ENCODE measurements at regions not wholly inside any gene's neighbourhood (a gene's known extent, or its start where the extent isn't known, plus 50 kb on each side); places are given as distances from the start of the nearest gene placed in this dataset.

DNA sequence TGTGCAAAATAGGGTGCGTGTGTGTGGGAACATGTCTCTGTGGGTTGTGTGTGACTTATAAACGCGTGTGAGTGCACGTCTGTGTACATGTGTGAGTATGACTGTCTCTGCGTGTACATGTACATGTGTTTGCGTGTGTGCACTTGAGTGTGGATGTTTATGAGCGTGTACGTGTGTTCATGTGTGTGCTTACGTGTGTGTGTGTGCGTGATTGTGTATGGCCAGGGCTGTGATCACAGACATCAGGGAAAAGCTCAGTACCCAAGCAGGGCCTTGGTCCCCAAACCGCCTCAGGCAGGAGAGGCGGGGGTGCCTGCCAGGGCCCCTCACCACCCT lies 326.3 kb upstream of the DIO3 start:
- Histone ChIP-seq H3K27me3 (ENCODE audit: insufficient read depth, low read length) (peaks cover 8% of the 10 kb centered on the region), H3K4me2 (ENCODE audit: insufficient read depth, low read length) (no peak overlapping the region), H2AFZ (ENCODE audit: low read length) (no peak overlapping the region), H3K4me1 (ENCODE audit: insufficient read depth, low read length) (no peaks in the 10 kb centered on the region), H3K9me3 (ENCODE audit: low read depth, low read length) (no peaks in the 10 kb centered on the region), H3K79me2 (ENCODE audit: insufficient read depth, low read length) (no peaks in the 10 kb centered on the region), H4K20me1 (ENCODE audit: insufficient read depth, low read length) (no peaks in the 10 kb centered on the region), H3K4me3 (ENCODE audit: insufficient read depth, low read length) (no peak overlapping the region), H3K27ac (ENCODE audit: low read depth, low read length) (no peak overlapping the region), H3K36me3 (ENCODE audit: insufficient read depth, low read length) (no peaks in the 10 kb centered on the region)
- DNase-seq (ENCODE audit: insufficient read length, low spot score, missing footprints): no peak
- TF ChIP-seq CTCF (IDR thresholded peaks at IDR 0.05; ENCODE audit: extremely low read depth, low read depth, low read length): no peak

- H3K36me3 ChIP-seq (ENCODE audit: insufficient read depth, low read length): no peaks in the 10 kb centered on the region
- H3K4me1 ChIP-seq (ENCODE audit: insufficient read depth, low read length): no peaks in the 10 kb centered on the region
- no peak overlapping the region for H2AFZ ChIP-seq (ENCODE audit: low read length)
- H3K27ac ChIP-seq (ENCODE audit: low read depth, low read length): no peak overlapping the region
- no peaks in the 10 kb centered on the region for H3K79me2 ChIP-seq (ENCODE audit: insufficient read depth, low read length)
- no peaks in the 10 kb centered on the region for H3K9me3 ChIP-seq (ENCODE audit: low read depth, low read length)
- H3K4me2 ChIP-seq (ENCODE audit: insufficient read depth, low read length): no peak overlapping the region
- H4K20me1 ChIP-seq (ENCODE audit: insufficient read depth, low read length): no peaks in the 10 kb centered on the region
- peaks cover 8% of the 10 kb centered on the region for H3K27me3 ChIP-seq (ENCODE audit: insufficient read depth, low read length)
- peak; percentile 66 for TF ChIP-seq CTCF (IDR thresholded peaks at IDR 0.05; ENCODE audit: extremely low read depth, low read depth, low read length)
- no peak overlapping the region for H3K4me3 ChIP-seq (ENCODE audit: insufficient read depth, low read length)
- DNase-seq (ENCODE audit: insufficient read length, low spot score, missing footprints): peak; percentile 99
Observed at GRCh38 chr14:101235335-101236103, 325.8 kb upstream of the DIO3 start.

GRCh38 chr14:101236496-101237251 lies 324.6 kb upstream of the DIO3 start:
- Histone ChIP-seq H3K79me2 (ENCODE audit: insufficient read depth, low read length) (no peaks in the 10 kb centered on the region), H2AFZ (ENCODE audit: low read length) (no peak overlapping the region), H3K4me2 (ENCODE audit: insufficient read depth, low read length) (no peak overlapping the region), H3K9me3 (ENCODE audit: low read depth, low read length) (no peaks in the 10 kb centered on the region), H3K36me3 (ENCODE audit: insufficient read depth, low read length) (no peaks in the 10 kb centered on the region), H3K27me3 (ENCODE audit: insufficient read depth, low read length) (peaks cover 8% of the 10 kb centered on the region), H3K4me3 (ENCODE audit: insufficient read depth, low read length) (no peak overlapping the region), H4K20me1 (ENCODE audit: insufficient read depth, low read length) (no peaks in the 10 kb centered on the region), H3K4me1 (ENCODE audit: insufficient read depth, low read length) (no peaks in the 10 kb centered on the region), H3K27ac (ENCODE audit: low read depth, low read length) (no peak overlapping the region)
- no peak for TF ChIP-seq CTCF (IDR thresholded peaks at IDR 0.05; ENCODE audit: extremely low read depth, low read depth, low read length)
- DNase-seq (ENCODE audit: insufficient read length, low spot score, missing footprints): peak; percentile 79

DNA sequence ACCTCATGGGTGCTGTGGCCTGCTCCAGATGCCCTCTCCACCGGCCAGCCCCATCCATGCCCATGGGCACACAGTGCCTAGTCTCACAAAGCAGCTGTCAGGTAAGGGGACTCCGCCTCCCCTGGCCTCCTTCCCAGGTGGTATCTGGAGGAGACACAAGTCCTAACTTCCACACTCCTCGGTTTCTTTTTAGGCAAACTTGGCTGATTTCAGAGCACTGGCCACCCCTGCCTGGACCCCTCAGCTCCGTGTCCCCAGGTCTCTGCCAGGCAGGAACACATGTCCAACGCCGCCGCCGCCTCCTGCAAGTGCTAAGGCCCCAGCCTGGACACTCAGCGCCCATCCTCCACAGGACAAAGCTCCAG lies 324.1 kb upstream of the DIO3 start:
- TF ChIP-seq CTCF (IDR thresholded peaks at IDR 0.05; ENCODE audit: extremely low read depth, low read depth, low read length): no peak
- no peak for DNase-seq (ENCODE audit: insufficient read length, low spot score, missing footprints)
- no peak overlapping the region for H2AFZ ChIP-seq (ENCODE audit: low read length)

More for the DNA sequence above, 324.1 kb upstream of the DIO3 start:
- no peaks in the 10 kb centered on the region for H3K4me1 ChIP-seq (ENCODE audit: insufficient read depth, low read length)
- no peaks in the 10 kb centered on the region for H3K9me3 ChIP-seq (ENCODE audit: low read depth, low read length)
- H3K36me3 ChIP-seq (ENCODE audit: insufficient read depth, low read length): no peaks in the 10 kb centered on the region
- H3K4me2 ChIP-seq (ENCODE audit: insufficient read depth, low read length): no peak overlapping the region
- H3K4me3 ChIP-seq (ENCODE audit: insufficient read depth, low read length): no peak overlapping the region
- H4K20me1 ChIP-seq (ENCODE audit: insufficient read depth, low read length): no peaks in the 10 kb centered on the region
- H3K27me3 ChIP-seq (ENCODE audit: insufficient read depth, low read length): peaks cover 8% of the 10 kb centered on the region
- no peaks in the 10 kb centered on the region for H3K79me2 ChIP-seq (ENCODE audit: insufficient read depth, low read length)
- no peak overlapping the region for H3K27ac ChIP-seq (ENCODE audit: low read depth, low read length)
